ENCODE measurements at regions not wholly inside any gene's neighbourhood (a gene's known extent, or its start where the extent isn't known, plus 50 kb on each side); places are given as distances from the start of the nearest gene placed in this dataset.

DNA sequence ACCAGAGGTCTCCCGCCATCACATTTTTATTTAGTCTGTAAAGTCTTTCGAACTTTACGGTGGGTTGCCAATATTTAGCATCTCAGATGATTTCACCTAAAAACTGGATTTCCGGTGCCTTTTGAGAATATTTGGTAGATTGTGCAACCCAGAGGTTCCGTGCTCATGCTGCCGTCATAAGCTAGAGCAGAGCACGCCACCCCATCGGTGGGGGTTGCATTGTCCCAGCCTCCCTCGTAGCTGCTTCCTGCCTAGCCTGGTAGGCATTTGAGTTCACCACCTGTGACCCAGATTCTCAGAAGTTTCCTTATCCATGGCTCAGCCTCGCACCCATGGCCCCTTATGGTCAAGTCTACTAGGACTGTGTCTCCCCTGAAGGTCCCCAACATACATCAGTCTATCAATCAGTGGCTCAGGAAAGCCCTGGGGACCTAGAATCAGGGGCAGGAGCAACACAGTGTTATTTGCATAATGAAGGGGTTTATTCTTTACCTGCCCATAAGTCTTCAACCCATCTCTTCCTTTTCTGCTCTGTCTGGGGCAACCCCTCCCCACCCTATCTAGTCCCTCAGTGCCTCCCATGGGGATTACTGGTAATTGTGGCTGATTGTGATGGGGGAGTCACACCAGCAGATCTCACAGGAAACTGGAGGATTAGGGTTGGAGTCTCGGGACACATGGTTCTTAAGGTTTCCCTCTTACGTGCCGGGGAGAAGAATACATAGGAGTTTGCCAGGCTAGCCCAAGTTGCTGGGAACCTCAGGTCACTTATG lies 152.3 kb downstream of the PHETA1 start:
- TF ChIP-seq, protein P1, sequence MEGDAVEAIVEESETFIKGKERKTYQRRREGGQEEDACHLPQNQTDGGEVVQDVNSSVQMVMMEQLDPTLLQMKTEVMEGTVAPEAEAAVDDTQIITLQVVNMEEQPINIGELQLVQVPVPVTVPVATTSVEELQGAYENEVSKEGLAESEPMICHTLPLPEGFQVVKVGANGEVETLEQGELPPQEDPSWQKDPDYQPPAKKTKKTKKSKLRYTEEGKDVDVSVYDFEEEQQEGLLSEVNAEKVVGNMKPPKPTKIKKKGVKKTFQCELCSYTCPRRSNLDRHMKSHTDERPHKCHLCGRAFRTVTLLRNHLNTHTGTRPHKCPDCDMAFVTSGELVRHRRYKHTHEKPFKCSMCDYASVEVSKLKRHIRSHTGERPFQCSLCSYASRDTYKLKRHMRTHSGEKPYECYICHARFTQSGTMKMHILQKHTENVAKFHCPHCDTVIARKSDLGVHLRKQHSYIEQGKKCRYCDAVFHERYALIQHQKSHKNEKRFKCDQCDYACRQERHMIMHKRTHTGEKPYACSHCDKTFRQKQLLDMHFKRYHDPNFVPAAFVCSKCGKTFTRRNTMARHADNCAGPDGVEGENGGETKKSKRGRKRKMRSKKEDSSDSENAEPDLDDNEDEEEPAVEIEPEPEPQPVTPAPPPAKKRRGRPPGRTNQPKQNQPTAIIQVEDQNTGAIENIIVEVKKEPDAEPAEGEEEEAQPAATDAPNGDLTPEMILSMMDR (IDR thresholded peaks at IDR 0.05; ENCODE audit: insufficient read depth, low read depth, low read length), result no peak
- no peak for TF ChIP-seq EZH2 (IDR thresholded peaks at IDR 0.05; ENCODE audit: insufficient read depth, low read length)
